Stimulated activated effector memory CD8-positive, alpha-beta T cell treated with anti-CD3 and anti-CD28 coated beads, Interleukin-12 subunit alpha, Interleukin-12 subunit beta, amount 100 ng/mL, for 72 hours (primary cell): ENCODE measurements at regions not wholly inside any gene's neighbourhood (a gene's known extent, or its start where the extent isn't known, plus 50 kb on each side); places are given as distances from the start of the nearest gene placed in this dataset.
"Not testable (repeated sequence)": the region's sequence is repeated elsewhere in the genome, so short reads cannot be mapped to it uniquely, and the experiment has no call there.

Experiments used
- ATAC-seq: fragments of 150-1000 bp; cut with Tn5 transposase; 2 replicates; pipeline ENCODE4 v1.10.0; 2021
- DNase-seq, 2 donors: peaks; one replicate each; pipeline ENCODE4 v3.0.0; 2021 to 2022; ENCODE audit warnings: low spot score in 2 of 2
- H3K27ac Mint-ChIP-seq: one replicate; pipeline ENCODE4 v1.8.0; 2022; ENCODE audit warnings: mild to moderate bottlenecking, mixed read lengths
- H3K36me3 Mint-ChIP-seq: one replicate; pipeline ENCODE4 v1.8.0; 2022; ENCODE audit warnings: mild to moderate bottlenecking, mixed read lengths
- H3K4me1 Mint-ChIP-seq: one replicate; pipeline ENCODE4 v1.8.0; 2022; ENCODE audit warnings: mixed read lengths
- H3K4me3 Mint-ChIP-seq: one replicate; pipeline ENCODE4 v1.8.0; 2022; ENCODE audit warnings: mild to moderate bottlenecking, mixed read lengths
- H3K9me3 Mint-ChIP-seq: one replicate; pipeline ENCODE4 v1.8.0; 2022; ENCODE audit warnings: mixed read lengths

GRCh38 chr5:9820691-9821449 lies 190.7 kb upstream of the TAS2R1 start:
- DNase-seq (no peak), ATAC-seq (no peak)
- Mint-ChIP-seq H3K27ac (no peak overlapping the region), H3K36me3 (no peaks in the 10 kb centered on the region), H3K4me3 (no peak overlapping the region), H3K9me3 (no peaks in the 10 kb centered on the region), H3K4me1 (no peaks in the 10 kb centered on the region)

DNA sequence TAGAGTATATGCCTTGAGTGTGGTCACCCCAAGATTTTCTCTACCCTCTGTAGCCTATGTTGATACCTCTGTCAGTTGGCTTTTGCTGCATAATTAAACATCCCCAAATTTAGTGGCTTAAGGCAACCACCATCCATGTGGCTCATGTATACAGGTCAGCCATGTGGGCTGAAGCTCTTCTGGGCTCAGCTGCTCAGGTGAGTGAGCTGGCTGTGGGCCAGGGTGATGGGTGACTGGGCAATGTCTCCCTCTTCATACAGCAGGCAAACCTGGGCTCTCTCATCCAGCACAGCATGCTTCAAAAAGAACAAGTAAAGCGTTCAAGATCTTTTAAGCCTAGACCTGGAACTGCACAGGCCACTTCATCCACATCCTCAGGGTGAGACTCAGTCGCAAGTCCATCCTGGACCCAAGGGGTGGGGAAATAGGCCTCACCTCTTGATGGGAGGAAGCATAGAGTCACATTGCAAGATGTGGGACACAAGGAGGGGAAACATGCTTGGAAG lies 188.2 kb upstream of the TAS2R1 start:
- no peak overlapping the region for H3K4me3 Mint-ChIP-seq
- DNase-seq (no peak), ATAC-seq (no peak)
- H3K4me1 Mint-ChIP-seq: no peaks in the 10 kb centered on the region
- H3K27ac Mint-ChIP-seq: no peak overlapping the region
- H3K9me3 Mint-ChIP-seq: peaks cover 4% of the 10 kb centered on the region
- no peaks in the 10 kb centered on the region for H3K36me3 Mint-ChIP-seq

DNA sequence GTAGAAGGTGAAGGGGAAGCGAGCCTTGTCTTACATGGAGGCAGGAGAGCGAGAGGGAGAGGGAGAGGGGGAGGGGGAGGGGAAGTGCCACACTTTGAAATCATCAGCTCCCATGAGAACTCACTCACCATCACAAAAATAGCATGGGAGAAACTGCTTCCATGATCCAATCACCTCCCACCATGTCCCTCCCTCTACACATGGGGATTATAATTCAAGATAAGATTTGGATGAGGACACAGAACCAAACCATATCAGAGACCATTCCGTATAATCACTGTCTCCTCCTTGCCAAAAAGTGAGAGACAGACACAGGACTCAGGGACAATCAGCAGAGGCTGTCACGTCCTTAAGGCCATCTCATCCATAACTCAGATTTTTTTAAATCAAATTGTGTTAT lies 187.7 kb upstream of the TAS2R1 start:
- no peak for DNase-seq

DNA sequence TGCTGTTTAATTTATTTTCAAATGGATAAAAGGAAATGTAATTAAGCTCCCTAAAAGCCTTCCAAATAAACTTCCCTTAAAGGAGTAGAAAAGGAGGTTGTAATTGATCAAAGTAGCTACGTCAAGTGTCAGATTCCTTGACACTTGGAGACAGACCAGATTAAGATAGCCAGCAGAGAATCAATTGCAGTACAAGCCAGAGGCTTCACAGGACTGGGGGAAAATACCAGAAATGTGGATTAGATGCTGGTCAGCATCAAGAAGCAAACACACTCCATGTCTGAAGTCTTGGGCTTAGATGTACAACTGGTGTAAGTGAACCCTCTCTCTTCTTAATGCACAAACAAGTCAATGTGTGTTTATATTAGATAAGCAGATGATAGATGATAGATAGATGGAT lies 184.9 kb upstream of the TAS2R1 start:
- no peaks in the 10 kb centered on the region for H3K36me3 Mint-ChIP-seq
- no peak overlapping the region for H3K27ac Mint-ChIP-seq
- ATAC-seq: no peak
- H3K4me3 Mint-ChIP-seq: no peak overlapping the region
- no peaks in the 10 kb centered on the region for H3K4me1 Mint-ChIP-seq
- DNase-seq: no peak
- peaks cover 11% of the 10 kb centered on the region for H3K9me3 Mint-ChIP-seq

More for the DNA sequence above, 187.7 kb upstream of the TAS2R1 start:
- Mint-ChIP-seq H3K4me1 (no peaks in the 10 kb centered on the region), H3K9me3 (peaks cover 4% of the 10 kb centered on the region), H3K27ac (no peak overlapping the region), H3K4me3 (no peak overlapping the region), H3K36me3 (no peaks in the 10 kb centered on the region)
- no peak for ATAC-seq

- H3K4me1 Mint-ChIP-seq: no peaks in the 10 kb centered on the region
- H3K4me3 Mint-ChIP-seq: no peak overlapping the region
- no peaks in the 10 kb centered on the region for H3K36me3 Mint-ChIP-seq
- DNase-seq: no peak
- ATAC-seq: no peak
- H3K9me3 Mint-ChIP-seq: peaks cover 17% of the 10 kb centered on the region
- no peak overlapping the region for H3K27ac Mint-ChIP-seq
These were observed 183.2 kb upstream of the TAS2R1 start for GRCh38 chr5:9813305-9813704.

GRCh38 chr5:9807366-9807765 lies 177.2 kb upstream of the TAS2R1 start:
- H3K36me3 Mint-ChIP-seq, H3K4me1 Mint-ChIP-seq, H3K4me3 Mint-ChIP-seq, ATAC-seq, DNase-seq, H3K27ac Mint-ChIP-seq: not testable (repeated sequence)
- H3K9me3 Mint-ChIP-seq: peaks cover 17% of the 10 kb centered on the region

GRCh38 chr5:9801908-9802307 lies 171.8 kb upstream of the TAS2R1 start:
- no peak overlapping the region for H3K27ac Mint-ChIP-seq
- no peaks in the 10 kb centered on the region for H3K36me3 Mint-ChIP-seq
- no peak for ATAC-seq
- H3K4me1 Mint-ChIP-seq: no peaks in the 10 kb centered on the region
- no peak for DNase-seq
- H3K9me3 Mint-ChIP-seq: peaks cover 8% of the 10 kb centered on the region
- H3K4me3 Mint-ChIP-seq: no peak overlapping the region

DNA sequence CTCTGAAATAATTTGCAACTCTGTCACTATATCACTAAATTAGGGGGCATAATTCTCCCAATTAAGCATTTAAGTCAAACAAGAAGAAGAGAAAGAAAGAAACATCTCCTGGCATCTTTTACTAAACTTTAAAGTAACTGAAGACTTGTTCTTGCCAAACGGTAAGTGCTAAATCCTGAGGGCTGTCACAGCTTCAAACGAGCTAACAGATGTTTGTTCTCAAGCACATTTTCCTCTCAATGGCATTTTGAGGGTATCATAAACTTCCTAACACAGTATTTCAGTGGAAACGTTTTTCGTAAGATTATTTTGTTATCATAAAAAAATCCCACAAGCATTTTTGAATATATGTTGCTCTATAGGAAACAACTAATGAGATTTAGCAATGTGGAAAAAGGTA lies 169.5 kb upstream of the TAS2R1 start:
- Mint-ChIP-seq H3K4me1 (no peaks in the 10 kb centered on the region), H3K9me3 (peaks cover 8% of the 10 kb centered on the region), H3K27ac (no peak overlapping the region), H3K4me3 (no peak overlapping the region), H3K36me3 (no peaks in the 10 kb centered on the region)
- ATAC-seq: no peak
- DNase-seq: no peak

DNA sequence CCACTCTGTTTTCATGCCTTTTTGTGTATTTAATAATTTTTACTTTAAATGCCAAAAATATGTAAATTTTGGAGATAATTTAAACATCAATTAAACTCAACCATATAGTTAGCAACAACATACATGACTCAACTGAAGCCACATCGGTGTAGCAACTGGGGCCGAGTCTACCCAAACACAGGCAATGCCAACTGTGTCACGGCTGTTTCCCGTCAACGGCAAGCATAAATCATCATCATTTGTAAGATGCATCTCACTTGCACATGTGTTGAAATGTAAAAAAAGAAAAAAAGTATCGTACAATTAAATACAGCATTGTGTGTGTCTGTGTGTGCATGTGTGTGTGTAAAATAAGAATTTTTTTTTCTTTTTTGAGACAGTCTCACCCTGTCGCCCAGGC lies 160.1 kb upstream of the TAS2R1 start:
- DNase-seq (no peak), ATAC-seq (no peak)
- no peaks in the 10 kb centered on the region for H3K36me3 Mint-ChIP-seq
- peaks cover 4% of the 10 kb centered on the region for H3K9me3 Mint-ChIP-seq
- no peak overlapping the region for H3K27ac Mint-ChIP-seq
- H3K4me1 Mint-ChIP-seq: no peaks in the 10 kb centered on the region
- no peak overlapping the region for H3K4me3 Mint-ChIP-seq

DNA sequence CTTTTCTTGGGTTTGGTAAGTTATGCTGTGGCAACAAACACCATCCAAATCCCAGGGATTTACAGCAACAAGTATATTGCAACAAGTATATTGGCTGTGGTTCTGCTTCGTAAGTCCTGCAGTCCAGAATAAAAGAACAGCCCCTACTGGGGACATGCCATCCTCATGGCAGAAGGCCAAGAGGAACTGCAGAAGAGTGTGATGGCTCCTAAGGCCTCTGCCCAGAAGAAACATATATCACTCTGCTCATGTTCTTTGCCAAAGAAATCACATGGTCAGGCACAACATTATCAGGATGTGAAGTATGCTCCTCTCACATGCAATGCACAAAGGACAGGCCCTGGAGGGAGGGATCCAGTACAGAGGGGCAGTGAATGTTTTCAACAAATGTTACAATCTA lies 159.6 kb upstream of the TAS2R1 start:
- DNase-seq: no peak
- peaks cover 4% of the 10 kb centered on the region for H3K9me3 Mint-ChIP-seq
- no peak overlapping the region for H3K4me3 Mint-ChIP-seq
- no peak overlapping the region for H3K27ac Mint-ChIP-seq
- no peaks in the 10 kb centered on the region for H3K36me3 Mint-ChIP-seq
- H3K4me1 Mint-ChIP-seq: no peaks in the 10 kb centered on the region
- ATAC-seq: no peak

DNA sequence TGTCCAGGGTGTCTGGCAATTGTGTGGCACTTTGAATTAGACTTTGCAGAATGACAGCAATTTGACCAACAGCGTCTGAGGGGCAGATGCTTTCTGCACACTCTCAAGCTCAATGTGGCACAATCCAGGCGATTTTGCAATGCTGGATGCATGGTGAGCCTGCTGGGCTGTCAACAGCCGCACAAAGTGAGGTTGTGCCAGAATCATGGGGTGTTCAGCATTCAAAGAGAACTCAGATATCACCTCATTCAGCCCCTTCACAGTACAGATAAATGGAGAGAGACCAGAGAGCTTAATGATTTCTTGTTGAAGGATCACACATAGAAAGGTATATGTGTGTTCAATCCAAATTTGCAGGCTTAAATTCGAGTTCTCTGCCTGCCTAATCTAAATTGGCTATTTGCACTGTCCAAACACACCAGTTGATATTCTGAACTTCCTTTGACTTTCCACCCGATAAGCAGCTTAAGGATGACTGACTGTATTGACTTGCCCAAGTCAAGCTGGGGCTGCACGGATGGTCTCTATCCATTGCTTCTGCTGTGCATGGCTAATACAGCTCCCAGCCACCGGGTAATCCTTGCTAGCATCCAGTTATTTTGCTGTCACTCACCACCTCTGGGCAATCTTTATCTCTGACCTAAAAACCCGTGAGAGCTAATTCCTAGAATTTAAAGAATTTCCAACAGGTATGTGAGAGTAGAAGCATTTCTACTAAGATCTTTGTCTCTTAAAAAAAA lies 157.9 kb upstream of the TAS2R1 start:
- no peak overlapping the region for H3K4me3 Mint-ChIP-seq
- H3K4me1 Mint-ChIP-seq: no peaks in the 10 kb centered on the region
- no peaks in the 10 kb centered on the region for H3K36me3 Mint-ChIP-seq
- DNase-seq (no peak), ATAC-seq (no peak)
- H3K9me3 Mint-ChIP-seq: peaks cover 4% of the 10 kb centered on the region
- no peak overlapping the region for H3K27ac Mint-ChIP-seq

DNA sequence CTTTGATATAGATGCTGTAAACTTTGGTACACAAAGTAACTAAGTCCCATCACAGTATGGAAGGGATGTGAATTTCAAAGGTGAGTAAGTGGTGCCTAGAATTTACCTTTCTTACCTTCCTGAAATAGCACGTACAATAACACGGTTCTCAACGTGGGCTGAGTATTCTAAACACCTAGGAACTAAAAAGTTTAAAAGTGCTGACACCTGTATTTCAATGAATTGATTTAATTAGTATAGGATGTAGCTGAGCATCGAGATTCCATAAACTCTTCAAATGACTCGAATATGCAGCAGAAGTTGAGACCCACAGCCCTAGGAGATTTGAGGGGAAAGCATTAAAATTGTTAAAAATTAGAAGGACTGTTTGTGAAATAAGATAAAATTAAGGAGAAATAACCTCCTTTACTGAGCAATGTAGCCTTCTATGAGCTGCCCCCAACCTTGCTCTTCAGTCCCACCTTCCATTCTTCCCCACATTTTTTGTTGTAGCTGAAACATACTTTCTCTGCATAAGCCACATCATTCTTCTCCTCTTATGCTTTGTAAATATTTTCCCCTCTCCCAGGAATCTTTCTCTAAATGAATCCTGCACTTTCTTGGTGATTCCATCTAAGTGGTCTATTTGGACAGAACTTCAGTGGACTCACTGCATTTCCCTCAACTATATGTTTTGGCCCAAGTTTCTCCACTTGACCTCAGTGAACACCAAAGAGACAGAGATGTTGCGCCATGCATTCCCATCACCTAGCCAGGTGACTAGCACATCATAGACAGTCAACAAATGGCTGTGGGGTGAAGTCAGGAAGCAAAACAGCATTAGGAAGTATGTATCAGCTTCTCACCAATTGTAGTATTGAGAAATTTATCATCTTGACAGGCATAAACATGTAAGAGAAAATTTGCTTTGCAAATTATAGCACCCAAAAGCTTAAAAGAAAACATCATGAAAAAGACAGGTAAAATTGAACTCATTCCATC lies 156.5 kb upstream of the TAS2R1 start:
- DNase-seq (no peak), ATAC-seq (no peak)
- peaks cover 5% of the 10 kb centered on the region for H3K9me3 Mint-ChIP-seq
- no peak overlapping the region for H3K27ac Mint-ChIP-seq
- no peak overlapping the region for H3K4me3 Mint-ChIP-seq
- no peaks in the 10 kb centered on the region for H3K4me1 Mint-ChIP-seq
- H3K36me3 Mint-ChIP-seq: no peaks in the 10 kb centered on the region

GRCh38 chr5:9785751-9786150 lies 155.6 kb upstream of the TAS2R1 start:
- Mint-ChIP-seq H3K4me3 (no peak overlapping the region), H3K36me3 (no peaks in the 10 kb centered on the region), H3K4me1 (no peaks in the 10 kb centered on the region), H3K9me3 (peaks cover 10% of the 10 kb centered on the region), H3K27ac (no peak overlapping the region)
- DNase-seq (no peak), ATAC-seq (no peak)

GRCh38 chr5:9784231-9784630 lies 154.1 kb upstream of the TAS2R1 start:
- Mint-ChIP-seq H3K36me3 (no peaks in the 10 kb centered on the region), H3K4me3 (no peak overlapping the region), H3K4me1 (no peaks in the 10 kb centered on the region), H3K9me3 (peaks cover 17% of the 10 kb centered on the region), H3K27ac (no peak overlapping the region)
- ATAC-seq (no peak), DNase-seq (no peak)

GRCh38 chr5:9782826-9783560 lies 152.8 kb upstream of the TAS2R1 start:
- no peak for ATAC-seq
- Mint-ChIP-seq H3K4me3 (no peak overlapping the region), H3K36me3 (no peaks in the 10 kb centered on the region), H3K4me1 (no peaks in the 10 kb centered on the region), H3K27ac (no peak overlapping the region), H3K9me3 (peaks cover 19% of the 10 kb centered on the region)
- no peak for DNase-seq
